ENCODE measurements at regions not wholly inside any gene's neighbourhood (a gene's known extent, or its start where the extent isn't known, plus 50 kb on each side); places are given as distances from the start of the nearest gene placed in this dataset.

DNA sequence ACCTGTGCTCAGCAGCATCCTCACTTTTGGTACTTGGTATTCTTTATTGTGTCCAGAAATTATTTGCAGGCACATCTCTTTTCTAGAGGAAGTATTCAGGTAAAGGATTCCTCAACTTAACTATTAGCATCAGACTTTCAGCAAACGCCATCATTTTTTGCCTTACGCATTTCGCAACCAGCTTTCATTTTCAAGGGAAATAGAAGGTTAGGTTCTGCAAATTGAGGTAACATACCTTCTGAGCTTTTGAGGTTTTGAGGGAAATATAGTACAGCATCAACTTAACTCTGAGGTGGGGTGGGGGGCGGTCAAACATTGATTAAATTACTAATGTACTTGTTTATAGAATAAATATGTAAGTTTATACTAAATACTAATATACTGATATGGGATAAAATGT lies 243.6 kb upstream of the RIMS1 start:
- Mint-ChIP-seq H3K27ac (no peak overlapping the region), H3K36me3 (ENCODE audit: low read depth) (peaks cover 11% of the 10 kb centered on the region), H3K4me3 (no peak overlapping the region), H3K4me1 (no peaks in the 10 kb centered on the region), H3K27me3 (ENCODE audit: low read depth, poor library complexity) (no peaks in the 10 kb centered on the region), H3K9me3 (peaks cover 14% of the 10 kb centered on the region)
- no peak for DNase-seq
- TF ChIP-seq, protein P1, sequence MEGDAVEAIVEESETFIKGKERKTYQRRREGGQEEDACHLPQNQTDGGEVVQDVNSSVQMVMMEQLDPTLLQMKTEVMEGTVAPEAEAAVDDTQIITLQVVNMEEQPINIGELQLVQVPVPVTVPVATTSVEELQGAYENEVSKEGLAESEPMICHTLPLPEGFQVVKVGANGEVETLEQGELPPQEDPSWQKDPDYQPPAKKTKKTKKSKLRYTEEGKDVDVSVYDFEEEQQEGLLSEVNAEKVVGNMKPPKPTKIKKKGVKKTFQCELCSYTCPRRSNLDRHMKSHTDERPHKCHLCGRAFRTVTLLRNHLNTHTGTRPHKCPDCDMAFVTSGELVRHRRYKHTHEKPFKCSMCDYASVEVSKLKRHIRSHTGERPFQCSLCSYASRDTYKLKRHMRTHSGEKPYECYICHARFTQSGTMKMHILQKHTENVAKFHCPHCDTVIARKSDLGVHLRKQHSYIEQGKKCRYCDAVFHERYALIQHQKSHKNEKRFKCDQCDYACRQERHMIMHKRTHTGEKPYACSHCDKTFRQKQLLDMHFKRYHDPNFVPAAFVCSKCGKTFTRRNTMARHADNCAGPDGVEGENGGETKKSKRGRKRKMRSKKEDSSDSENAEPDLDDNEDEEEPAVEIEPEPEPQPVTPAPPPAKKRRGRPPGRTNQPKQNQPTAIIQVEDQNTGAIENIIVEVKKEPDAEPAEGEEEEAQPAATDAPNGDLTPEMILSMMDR (IDR thresholded peaks at IDR 0.05), result no peak

DNA sequence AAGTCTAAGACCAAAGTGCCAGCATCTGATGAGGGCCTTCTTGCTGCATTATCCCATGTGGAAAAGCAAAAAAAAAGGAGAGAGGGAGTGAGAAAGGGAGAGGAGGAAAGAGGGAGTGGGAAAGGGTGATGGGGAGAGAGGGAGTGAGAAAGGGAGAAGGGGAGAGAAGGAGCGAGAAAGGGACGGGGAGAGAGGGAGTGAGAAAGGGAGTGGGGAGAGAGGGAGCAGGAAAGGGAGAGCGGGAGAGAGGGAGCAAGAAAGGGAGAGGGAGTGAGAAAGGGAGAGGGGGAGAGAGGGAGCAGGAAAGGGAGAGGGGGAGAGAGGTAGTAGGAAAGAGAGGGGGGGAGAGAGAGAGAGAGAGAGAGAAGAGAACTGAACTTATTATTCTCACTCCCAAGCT lies 241.1 kb upstream of the RIMS1 start:
- no peak overlapping the region for H3K4me3 Mint-ChIP-seq
- H3K9me3 Mint-ChIP-seq, result peaks cover 36% of the 10 kb centered on the region
- peaks cover 16% of the 10 kb centered on the region for H3K4me1 Mint-ChIP-seq
- peaks cover 20% of the 10 kb centered on the region for H3K36me3 Mint-ChIP-seq (ENCODE audit: low read depth)
- TF ChIP-seq, protein P1 (IDR thresholded peaks at IDR 0.05), result no peak
- no peak for DNase-seq
- no peak overlapping the region for H3K27ac Mint-ChIP-seq
- H3K27me3 Mint-ChIP-seq (ENCODE audit: low read depth, poor library complexity), result no peaks in the 10 kb centered on the region

DNA sequence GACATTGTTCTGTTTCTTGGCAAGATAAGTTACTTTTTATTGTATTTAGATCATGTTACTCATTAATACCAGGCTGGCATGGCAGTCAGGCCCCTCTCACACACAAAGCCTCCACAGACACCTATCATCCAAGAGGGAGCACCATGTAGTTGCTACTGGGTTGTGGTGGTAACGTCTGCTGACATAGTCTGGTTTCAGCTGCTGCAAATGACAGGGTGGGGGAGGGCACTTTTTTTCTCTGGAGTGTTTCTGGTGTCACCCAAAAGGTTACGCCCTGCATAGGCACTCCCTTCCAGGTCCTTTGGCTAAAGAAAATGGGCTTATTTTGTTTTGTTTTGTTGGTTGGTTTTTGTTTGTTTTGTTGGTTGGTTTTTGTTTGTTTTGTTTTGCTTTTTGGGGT lies 236.4 kb upstream of the RIMS1 start:
- peaks cover 46% of the 10 kb centered on the region for H3K4me1 Mint-ChIP-seq
- peak overlapping the region; percentile 10 for H3K4me3 Mint-ChIP-seq
- no peak for DNase-seq
- H3K9me3 Mint-ChIP-seq, result peaks cover 42% of the 10 kb centered on the region
- peaks cover 30% of the 10 kb centered on the region for H3K36me3 Mint-ChIP-seq (ENCODE audit: low read depth)
- H3K27ac Mint-ChIP-seq, result peak overlapping the region; percentile 90
- H3K27me3 Mint-ChIP-seq (ENCODE audit: low read depth, poor library complexity), result no peaks in the 10 kb centered on the region
- TF ChIP-seq, protein P1 (IDR thresholded peaks at IDR 0.05), result no peak

DNA sequence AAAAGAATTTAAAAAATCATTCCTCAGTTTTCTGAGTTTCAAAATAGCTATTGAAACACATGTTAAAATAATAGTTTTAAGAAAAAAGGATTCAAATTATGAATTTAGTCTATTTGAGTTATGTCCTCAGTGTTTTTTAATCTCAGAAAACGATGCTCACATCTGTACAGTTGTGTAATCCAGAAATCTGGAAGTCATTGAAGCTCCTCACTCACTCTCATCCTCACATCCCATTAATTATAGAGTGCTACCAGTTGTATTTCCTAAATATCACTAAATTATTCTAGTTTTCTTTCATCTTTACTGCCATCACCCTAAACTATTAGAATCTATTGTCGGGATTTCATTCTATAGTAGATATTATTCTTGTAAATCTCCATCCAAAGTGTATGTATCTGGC lies 234.7 kb upstream of the RIMS1 start:
- no peaks in the 10 kb centered on the region for H3K27me3 Mint-ChIP-seq (ENCODE audit: low read depth, poor library complexity)
- TF ChIP-seq, protein P1 (IDR thresholded peaks at IDR 0.05), result no peak
- no peak for DNase-seq
- H3K9me3 Mint-ChIP-seq, result peaks cover 39% of the 10 kb centered on the region
- peaks cover 30% of the 10 kb centered on the region for H3K36me3 Mint-ChIP-seq (ENCODE audit: low read depth)
- H3K4me3 Mint-ChIP-seq, result no peak overlapping the region
- no peak overlapping the region for H3K27ac Mint-ChIP-seq
- peaks cover 46% of the 10 kb centered on the region for H3K4me1 Mint-ChIP-seq

DNA sequence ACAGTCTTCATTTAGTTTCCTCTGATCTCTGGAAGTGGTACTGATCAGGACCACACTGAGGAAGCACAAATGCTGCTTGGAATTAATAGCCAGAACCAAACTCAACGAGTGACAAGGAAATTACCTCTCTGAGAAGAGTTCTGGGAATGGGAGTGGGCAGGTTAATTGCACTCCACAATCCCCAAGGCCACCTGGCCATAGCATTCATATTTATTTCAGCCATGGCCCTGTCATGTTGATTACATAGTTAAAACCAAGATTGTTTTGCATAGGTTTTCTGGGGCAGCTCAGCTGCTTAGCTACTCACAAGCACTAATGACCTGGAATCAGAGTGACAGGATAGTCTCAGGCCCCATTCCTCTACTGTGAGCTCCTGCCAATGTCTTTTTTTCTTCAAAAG lies 230.2 kb upstream of the RIMS1 start:
- peaks cover 25% of the 10 kb centered on the region for H3K4me1 Mint-ChIP-seq
- no peak for DNase-seq
- peaks cover 11% of the 10 kb centered on the region for H3K9me3 Mint-ChIP-seq
- TF ChIP-seq, protein P1 (IDR thresholded peaks at IDR 0.05), result no peak
- peaks cover 7% of the 10 kb centered on the region for H3K27me3 Mint-ChIP-seq (ENCODE audit: low read depth, poor library complexity)
- H3K27ac Mint-ChIP-seq, result no peak overlapping the region
- H3K36me3 Mint-ChIP-seq (ENCODE audit: low read depth), result peaks cover 15% of the 10 kb centered on the region
- H3K4me3 Mint-ChIP-seq, result no peak overlapping the region

DNA sequence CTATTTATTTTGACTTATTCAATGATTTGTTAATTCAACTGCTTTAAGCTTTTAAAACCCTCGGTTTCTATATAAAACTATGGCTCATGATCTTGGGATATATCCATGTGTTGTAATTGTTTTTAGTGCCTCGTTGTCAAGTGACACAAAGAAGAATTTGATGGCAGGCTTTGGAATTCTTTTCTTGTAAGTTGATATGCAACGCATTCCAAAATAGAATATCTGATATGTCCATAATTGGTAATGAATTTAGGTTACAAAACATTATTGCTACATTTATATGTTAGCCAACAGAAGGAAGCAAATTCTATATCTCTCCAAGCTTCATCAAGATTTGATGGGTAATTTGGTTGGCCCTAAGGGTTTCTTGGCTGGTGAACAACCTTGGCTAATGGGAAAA lies 220.4 kb upstream of the RIMS1 start:
- H3K4me1 Mint-ChIP-seq, result peaks cover 13% of the 10 kb centered on the region
- H3K27me3 Mint-ChIP-seq (ENCODE audit: low read depth, poor library complexity), result no peaks in the 10 kb centered on the region
- peaks cover 21% of the 10 kb centered on the region for H3K9me3 Mint-ChIP-seq
- no peak overlapping the region for H3K4me3 Mint-ChIP-seq
- TF ChIP-seq, protein P1 (IDR thresholded peaks at IDR 0.05), result no peak
- H3K36me3 Mint-ChIP-seq (ENCODE audit: low read depth), result peaks cover 12% of the 10 kb centered on the region
- DNase-seq, result no peak
- H3K27ac Mint-ChIP-seq, result no peak overlapping the region

Measured in nephron progenitor cell (in vitro differentiated cells).